ENCODE measurements at regions not wholly inside any gene's neighbourhood (a gene's known extent, or its start where the extent isn't known, plus 50 kb on each side); places are given as distances from the start of the nearest gene placed in this dataset.

DNA sequence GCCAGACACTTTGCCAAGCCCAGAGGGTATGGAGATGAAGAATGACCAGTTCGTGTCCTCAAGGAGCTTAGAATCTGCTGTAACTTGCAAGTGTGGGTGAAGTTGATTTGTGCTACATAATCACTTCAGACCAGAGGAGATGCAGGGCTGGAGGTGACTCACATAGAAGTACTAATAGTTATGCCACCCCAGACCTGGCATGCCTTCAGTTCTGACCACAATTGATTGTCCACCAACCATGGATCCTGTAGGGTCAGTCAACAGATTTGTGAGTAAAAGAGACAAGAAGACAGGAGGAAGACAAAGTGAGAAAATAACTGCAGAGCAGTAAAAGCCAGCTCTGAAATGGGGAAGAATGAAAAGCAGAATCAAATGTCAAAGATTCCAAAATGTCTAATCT is 51.2 kb upstream of the BMPER start:
- Histone ChIP-seq H3K9me3 (ENCODE audit: control insufficient read depth, low read length) (no peaks in the 10 kb centered on the region), H3K79me2 (no peaks in the 10 kb centered on the region), H3K27me3 (ENCODE audit: control insufficient read depth, insufficient read depth, low read length) (no peaks in the 10 kb centered on the region), H3K4me2 (ENCODE audit: low read length) (no peak overlapping the region), H3K36me3 (ENCODE audit: control insufficient read depth, insufficient read depth, low read length) (no peaks in the 10 kb centered on the region), H3K27ac (no peak overlapping the region), H3K4me1 (no peaks in the 10 kb centered on the region), H3K4me3 (ENCODE audit: low read depth, low read length) (no peak overlapping the region), H3K9ac (no peak overlapping the region), H2AFZ (no peak overlapping the region)
- TF ChIP-seq, protein P1, sequence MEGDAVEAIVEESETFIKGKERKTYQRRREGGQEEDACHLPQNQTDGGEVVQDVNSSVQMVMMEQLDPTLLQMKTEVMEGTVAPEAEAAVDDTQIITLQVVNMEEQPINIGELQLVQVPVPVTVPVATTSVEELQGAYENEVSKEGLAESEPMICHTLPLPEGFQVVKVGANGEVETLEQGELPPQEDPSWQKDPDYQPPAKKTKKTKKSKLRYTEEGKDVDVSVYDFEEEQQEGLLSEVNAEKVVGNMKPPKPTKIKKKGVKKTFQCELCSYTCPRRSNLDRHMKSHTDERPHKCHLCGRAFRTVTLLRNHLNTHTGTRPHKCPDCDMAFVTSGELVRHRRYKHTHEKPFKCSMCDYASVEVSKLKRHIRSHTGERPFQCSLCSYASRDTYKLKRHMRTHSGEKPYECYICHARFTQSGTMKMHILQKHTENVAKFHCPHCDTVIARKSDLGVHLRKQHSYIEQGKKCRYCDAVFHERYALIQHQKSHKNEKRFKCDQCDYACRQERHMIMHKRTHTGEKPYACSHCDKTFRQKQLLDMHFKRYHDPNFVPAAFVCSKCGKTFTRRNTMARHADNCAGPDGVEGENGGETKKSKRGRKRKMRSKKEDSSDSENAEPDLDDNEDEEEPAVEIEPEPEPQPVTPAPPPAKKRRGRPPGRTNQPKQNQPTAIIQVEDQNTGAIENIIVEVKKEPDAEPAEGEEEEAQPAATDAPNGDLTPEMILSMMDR (IDR thresholded peaks at IDR 0.05), result no peak

- Histone ChIP-seq H2AFZ (no peak overlapping the region), H3K4me2 (ENCODE audit: low read length) (no peak overlapping the region), H3K27me3 (ENCODE audit: control insufficient read depth, insufficient read depth, low read length) (no peaks in the 10 kb centered on the region), H3K4me1 (no peaks in the 10 kb centered on the region), H3K9me3 (ENCODE audit: control insufficient read depth, low read length) (no peaks in the 10 kb centered on the region), H3K27ac (no peak overlapping the region), H3K79me2 (no peaks in the 10 kb centered on the region), H3K4me3 (ENCODE audit: low read depth, low read length) (no peak overlapping the region), H3K36me3 (ENCODE audit: control insufficient read depth, insufficient read depth, low read length) (no peaks in the 10 kb centered on the region), H3K9ac (no peak overlapping the region)
- TF ChIP-seq, protein P1 (IDR thresholded peaks at IDR 0.05), result no peak
Measured at GRCh38 chr7:33854801-33855350, 50.5 kb upstream of the BMPER start.

All from parathyroid adenoma (tissue), 2 donors.